Neutrophil (primary cell): ENCODE measurements at regions not wholly inside any gene's neighbourhood (a gene's known extent, or its start where the extent isn't known, plus 50 kb on each side); places are given as distances from the start of the nearest gene placed in this dataset.

ENCODE experiments used
- H3K27ac ChIP-seq: fragments of 200-600 bp; sonication (generic); 2 replicates; pipeline ENCODE4 v1.5.1; 2016; ENCODE audit warnings: mild to moderate bottlenecking, moderate library complexity
- H3K27me3 ChIP-seq: fragments of 200-600 bp; sonication (generic); 2 replicates; pipeline ENCODE4 v1.6.0; 2016; ENCODE audit warnings: mild to moderate bottlenecking
- H3K36me3 ChIP-seq: fragments of 200-600 bp; sonication (generic); 2 replicates; pipeline ENCODE4 v1.5.1; 2017
- H3K4me1 ChIP-seq, 2 experiments: fragments of 200-600 bp in 1 of 2; sonication (generic) in 1 of 2; 1 replicate in 1 of 2; 2 replicates in 1 of 2; pipeline versions ENCODE4 v1.5.1 to v1.6.1; 2013 to 2016; ENCODE audit warnings: low read depth in 1 of 2, low read length in 1 of 2, mild to moderate bottlenecking in 1 of 2, moderate library complexity in 1 of 2; ENCODE audit not compliant: control insufficient read depth in 1 of 2, insufficient read depth in 1 of 2
- H3K4me3 ChIP-seq, 2 experiments: fragments of 200-600 bp in 1 of 2; sonication (generic) in 1 of 2; 1 replicate in 1 of 2; 2 replicates in 1 of 2; pipeline ENCODE4 v1.5.1; 2013 to 2016; ENCODE audit warnings: low read depth in 1 of 2, low read length in 1 of 2, mild to moderate bottlenecking in 1 of 2, moderate library complexity in 1 of 2
- H3K9me3 ChIP-seq: fragments of 200-600 bp; sonication (generic); 2 replicates; pipeline ENCODE4 v1.5.1; 2016
- TF ChIP-seq, protein P1 (sequence below): fragments of 200-600 bp; sonication (generic); IDR thresholded peaks from 2 replicates; pipeline ENCODE4 v1.5.1; 2016; ENCODE audit warnings: antibody characterized with exemption

DNA sequence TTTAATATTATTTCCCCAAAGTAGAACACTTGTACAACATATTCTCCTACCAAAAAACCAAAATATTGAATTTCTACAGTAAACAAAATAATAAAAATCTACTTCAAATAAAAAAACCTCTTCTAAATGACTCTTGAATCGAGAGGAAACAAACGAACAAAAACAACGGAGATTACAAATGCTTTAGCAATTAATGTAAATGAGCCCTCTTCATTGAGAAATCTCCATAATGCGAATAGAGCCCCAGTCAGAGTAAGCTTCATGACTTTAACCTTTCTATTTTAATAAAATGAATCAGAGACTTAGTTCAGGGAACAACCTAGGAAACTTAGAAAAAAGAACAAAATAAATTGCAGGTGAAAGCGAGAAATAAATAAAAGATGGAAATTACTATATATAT is 129.3 kb upstream of the SEMA6A start:
- Histone ChIP-seq H3K4me3 (no peak overlapping the region), H3K9me3 (no peaks in the 10 kb centered on the region), H3K27ac (no peak overlapping the region), H3K36me3 (no peaks in the 10 kb centered on the region), H3K27me3 (no peaks in the 10 kb centered on the region), H3K4me1 (no peaks in the 10 kb centered on the region)
- TF ChIP-seq, protein P1, sequence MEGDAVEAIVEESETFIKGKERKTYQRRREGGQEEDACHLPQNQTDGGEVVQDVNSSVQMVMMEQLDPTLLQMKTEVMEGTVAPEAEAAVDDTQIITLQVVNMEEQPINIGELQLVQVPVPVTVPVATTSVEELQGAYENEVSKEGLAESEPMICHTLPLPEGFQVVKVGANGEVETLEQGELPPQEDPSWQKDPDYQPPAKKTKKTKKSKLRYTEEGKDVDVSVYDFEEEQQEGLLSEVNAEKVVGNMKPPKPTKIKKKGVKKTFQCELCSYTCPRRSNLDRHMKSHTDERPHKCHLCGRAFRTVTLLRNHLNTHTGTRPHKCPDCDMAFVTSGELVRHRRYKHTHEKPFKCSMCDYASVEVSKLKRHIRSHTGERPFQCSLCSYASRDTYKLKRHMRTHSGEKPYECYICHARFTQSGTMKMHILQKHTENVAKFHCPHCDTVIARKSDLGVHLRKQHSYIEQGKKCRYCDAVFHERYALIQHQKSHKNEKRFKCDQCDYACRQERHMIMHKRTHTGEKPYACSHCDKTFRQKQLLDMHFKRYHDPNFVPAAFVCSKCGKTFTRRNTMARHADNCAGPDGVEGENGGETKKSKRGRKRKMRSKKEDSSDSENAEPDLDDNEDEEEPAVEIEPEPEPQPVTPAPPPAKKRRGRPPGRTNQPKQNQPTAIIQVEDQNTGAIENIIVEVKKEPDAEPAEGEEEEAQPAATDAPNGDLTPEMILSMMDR = no peak

DNA sequence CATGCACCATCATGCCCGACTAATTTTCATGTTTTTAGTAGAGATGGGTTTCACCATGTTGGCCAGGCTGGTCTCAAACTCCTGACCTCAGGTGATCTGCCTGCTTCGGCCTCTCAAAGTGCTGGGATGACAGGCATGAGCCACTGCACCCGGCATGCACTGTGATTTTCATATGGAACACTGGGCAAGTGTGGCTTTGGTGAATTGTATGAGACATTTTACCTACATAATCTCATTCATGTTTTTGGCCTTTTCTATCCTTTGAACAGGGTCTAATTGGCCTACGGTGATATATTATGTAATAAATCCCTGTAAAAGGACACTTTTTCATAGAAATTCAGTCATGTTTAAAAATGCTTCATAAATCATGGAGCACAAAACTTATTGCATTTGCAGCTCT is 128.7 kb upstream of the SEMA6A start:
- TF ChIP-seq, protein P1 = no peak
- H3K27me3 ChIP-seq = no peaks in the 10 kb centered on the region

DNA sequence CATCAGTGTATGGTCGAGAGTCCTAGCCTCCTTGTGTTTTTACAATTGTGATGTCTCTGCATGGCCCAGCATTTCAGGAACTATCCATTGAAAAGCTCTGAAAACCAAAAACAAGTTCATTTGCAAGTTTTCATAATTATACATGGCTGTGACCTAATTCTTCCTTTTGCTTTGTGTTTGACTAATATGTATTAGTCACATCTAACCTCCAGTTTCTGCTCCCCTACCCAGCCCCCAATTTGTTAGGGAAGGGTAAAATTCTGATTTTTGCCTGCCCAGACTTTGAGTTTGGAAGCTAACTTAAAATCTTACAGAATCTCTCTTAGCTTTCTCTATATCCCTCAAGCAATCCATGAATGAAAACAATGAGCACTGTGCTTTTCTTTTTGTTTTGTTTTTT is 128.2 kb upstream of the SEMA6A start:
- H3K4me1 ChIP-seq = no peaks in the 10 kb centered on the region
- TF ChIP-seq, protein P1 = no peak
- no peaks in the 10 kb centered on the region for H3K9me3 ChIP-seq
- H3K27me3 ChIP-seq = no peaks in the 10 kb centered on the region
- no peaks in the 10 kb centered on the region for H3K36me3 ChIP-seq
- H3K27ac ChIP-seq = no peak overlapping the region
- no peak overlapping the region for H3K4me3 ChIP-seq

More for the DNA sequence above, 128.7 kb upstream of the SEMA6A start:
- H3K9me3 ChIP-seq = no peaks in the 10 kb centered on the region
- no peak overlapping the region for H3K4me3 ChIP-seq
- H3K36me3 ChIP-seq = no peaks in the 10 kb centered on the region
- H3K4me1 ChIP-seq = no peaks in the 10 kb centered on the region
- H3K27ac ChIP-seq = no peak overlapping the region

DNA sequence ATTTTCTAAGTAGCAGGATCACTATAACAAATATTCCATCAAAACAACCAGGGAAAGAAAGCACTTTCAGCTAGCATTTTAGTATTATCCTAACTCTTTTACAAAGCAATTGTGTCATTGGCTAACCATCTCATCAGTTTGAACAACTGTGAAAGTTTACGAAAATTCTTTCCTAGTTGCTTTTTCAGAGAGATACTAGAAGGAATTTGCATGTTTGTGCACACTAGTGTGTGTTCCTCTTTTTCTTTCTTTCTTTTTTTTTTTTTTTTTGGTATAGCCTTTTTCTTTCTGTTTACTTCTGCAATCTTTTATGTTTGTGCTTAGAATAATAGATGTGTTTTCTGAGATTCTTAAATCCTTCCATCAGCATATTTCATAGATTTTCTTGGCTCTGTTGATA is 124.7 kb upstream of the SEMA6A start:
- H3K4me3 ChIP-seq = no peak overlapping the region
- TF ChIP-seq, protein P1 = no peak
- no peaks in the 10 kb centered on the region for H3K9me3 ChIP-seq
- H3K36me3 ChIP-seq = no peaks in the 10 kb centered on the region
- H3K27me3 ChIP-seq = no peaks in the 10 kb centered on the region
- no peaks in the 10 kb centered on the region for H3K4me1 ChIP-seq
- no peak overlapping the region for H3K27ac ChIP-seq

DNA sequence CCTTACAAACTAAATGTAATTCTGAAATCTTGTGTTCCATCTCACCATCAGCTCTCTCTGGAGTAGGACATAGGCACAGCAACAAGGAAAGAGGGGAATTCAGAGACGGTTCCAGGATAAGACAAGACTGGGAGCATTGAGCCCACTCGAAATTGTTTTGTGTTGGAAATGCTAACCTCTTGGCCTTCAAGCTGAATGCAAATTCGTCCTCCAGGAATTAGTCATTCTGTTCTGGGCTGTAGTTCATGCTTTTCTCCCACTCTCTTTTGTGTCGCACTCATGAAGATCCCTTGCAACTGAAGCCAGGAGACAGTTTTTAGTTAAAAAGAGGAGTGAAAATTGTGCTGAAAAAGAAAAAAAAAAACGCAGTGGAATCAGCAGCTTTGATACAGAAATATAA is 121.7 kb upstream of the SEMA6A start:
- no peaks in the 10 kb centered on the region for H3K36me3 ChIP-seq
- no peaks in the 10 kb centered on the region for H3K27me3 ChIP-seq
- TF ChIP-seq, protein P1 = no peak
- H3K4me1 ChIP-seq = no peaks in the 10 kb centered on the region
- H3K27ac ChIP-seq = no peak overlapping the region
- no peak overlapping the region for H3K4me3 ChIP-seq
- no peaks in the 10 kb centered on the region for H3K9me3 ChIP-seq

DNA sequence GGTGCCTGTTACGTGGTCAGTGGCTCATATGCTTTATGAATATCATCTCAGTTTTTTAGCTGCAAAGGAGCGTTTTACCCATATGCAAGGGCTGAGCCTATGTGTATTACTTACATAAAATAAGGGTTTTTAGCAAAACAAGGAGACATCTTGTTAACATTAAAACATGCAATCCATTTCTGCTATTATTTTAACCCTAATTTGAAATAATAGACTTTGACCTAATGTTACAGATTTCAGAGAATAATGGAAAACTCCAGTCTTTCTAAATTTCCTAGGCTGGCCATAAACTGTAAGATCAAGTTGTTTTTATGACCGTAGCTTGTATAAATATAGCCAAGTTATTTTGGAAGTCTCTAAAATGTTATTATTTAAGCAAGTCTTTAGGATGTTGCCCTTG is 121.1 kb upstream of the SEMA6A start:
- Histone ChIP-seq H3K36me3 (no peaks in the 10 kb centered on the region), H3K27me3 (no peaks in the 10 kb centered on the region), H3K4me3 (no peak overlapping the region), H3K9me3 (no peaks in the 10 kb centered on the region), H3K4me1 (no peaks in the 10 kb centered on the region), H3K27ac (no peak overlapping the region)
- TF ChIP-seq, protein P1 = no peak
